Calu3 (cell line): ENCODE measurements at regions not wholly inside any gene's neighbourhood (a gene's known extent, or its start where the extent isn't known, plus 50 kb on each side); places are given as distances from the start of the nearest gene placed in this dataset.

Experiments
- BruUV-seq: library from RNA; stranded (reverse); fragments of 400-500 nt; replicated peaks from 2 replicates; lab custom pipeline; 2021; lab: Mats Ljungman, UMichigan
- CTCF ChIA-PET: fragments of 300-600 bp; sonication (Branson Sonifier 250); formaldehyde crosslinking; loops from one replicate; lab custom pipeline; 2022; ENCODE audit warnings: antibody characterized with exemption; lab: Charles Lee
- DNase-seq: peaks from one replicate; pipeline ENCODE4 v3.0.0; 2022
- H3K27ac Mint-ChIP-seq: one replicate; pipeline ENCODE4 v1.8.0; 2022; ENCODE audit warnings: mixed read lengths; ENCODE audit not compliant: unreplicated experiment
- H3K27me3 Mint-ChIP-seq: one replicate; pipeline ENCODE4 v1.8.0; 2022; ENCODE audit warnings: mixed read lengths; ENCODE audit not compliant: unreplicated experiment
- H3K36me3 Mint-ChIP-seq: one replicate; pipeline ENCODE4 v1.8.0; 2022; ENCODE audit warnings: mild to moderate bottlenecking, moderate library complexity, mixed read lengths; ENCODE audit not compliant: insufficient read depth, unreplicated experiment
- H3K4me1 Mint-ChIP-seq: one replicate; pipeline ENCODE4 v1.8.0; 2022; ENCODE audit warnings: mild to moderate bottlenecking, low read depth, mixed read lengths; ENCODE audit not compliant: unreplicated experiment
- H3K4me3 Mint-ChIP-seq: one replicate; pipeline ENCODE4 v1.8.0; 2022; ENCODE audit warnings: mild to moderate bottlenecking, low read depth, moderate library complexity, mixed read lengths; ENCODE audit not compliant: unreplicated experiment
- H3K9me3 Mint-ChIP-seq: one replicate; pipeline ENCODE4 v1.8.0; 2022; ENCODE audit warnings: low read depth, mixed read lengths; ENCODE audit not compliant: unreplicated experiment
- intact Hi-C: fragments of 100-400 bp; cut with micrococcal nuclease; formaldehyde crosslinking; loops from one replicate; pipeline ENCODE4 v1.10.0; 2022; ENCODE audit not compliant: unreplicated experiment
- TF ChIP-seq, protein P1 (sequence below): fragments of 200-600 bp; IDR thresholded peaks from one replicate; pipeline ENCODE4 v1.8.0; 2022; ENCODE audit warnings: antibody characterized with exemption; ENCODE audit not compliant: unreplicated experiment

DNA sequence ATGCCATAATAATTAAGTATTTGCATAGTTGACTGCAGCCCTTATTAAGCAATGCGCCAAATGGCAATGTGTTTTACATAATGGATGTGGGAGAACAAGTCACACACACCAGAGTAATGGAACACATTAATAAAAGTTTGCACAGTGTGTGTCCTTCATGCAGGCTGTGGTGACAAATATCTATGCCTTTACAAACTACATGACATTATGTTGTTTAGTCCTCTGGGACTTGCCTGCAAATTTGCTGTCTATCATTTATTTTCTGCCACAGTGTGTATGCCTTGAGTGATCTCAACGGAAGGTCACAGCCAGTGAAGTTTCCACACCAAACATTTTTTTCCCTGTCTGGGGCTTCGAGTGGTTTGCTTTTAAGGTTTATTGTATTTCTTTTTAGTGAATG, 175.2 kb upstream of the TMEFF2 start:
- no peak for DNase-seq
- no peaks in the 10 kb centered on the region for H3K4me1 Mint-ChIP-seq
- intact Hi-C loops = no loop called here
- BruUV-seq = no TSS peak
- H3K27ac Mint-ChIP-seq = no peak overlapping the region
- no peaks in the 10 kb centered on the region for H3K36me3 Mint-ChIP-seq
- no peak overlapping the region for H3K4me3 Mint-ChIP-seq
- CTCF ChIA-PET = no interaction called here
- TF ChIP-seq, protein P1, sequence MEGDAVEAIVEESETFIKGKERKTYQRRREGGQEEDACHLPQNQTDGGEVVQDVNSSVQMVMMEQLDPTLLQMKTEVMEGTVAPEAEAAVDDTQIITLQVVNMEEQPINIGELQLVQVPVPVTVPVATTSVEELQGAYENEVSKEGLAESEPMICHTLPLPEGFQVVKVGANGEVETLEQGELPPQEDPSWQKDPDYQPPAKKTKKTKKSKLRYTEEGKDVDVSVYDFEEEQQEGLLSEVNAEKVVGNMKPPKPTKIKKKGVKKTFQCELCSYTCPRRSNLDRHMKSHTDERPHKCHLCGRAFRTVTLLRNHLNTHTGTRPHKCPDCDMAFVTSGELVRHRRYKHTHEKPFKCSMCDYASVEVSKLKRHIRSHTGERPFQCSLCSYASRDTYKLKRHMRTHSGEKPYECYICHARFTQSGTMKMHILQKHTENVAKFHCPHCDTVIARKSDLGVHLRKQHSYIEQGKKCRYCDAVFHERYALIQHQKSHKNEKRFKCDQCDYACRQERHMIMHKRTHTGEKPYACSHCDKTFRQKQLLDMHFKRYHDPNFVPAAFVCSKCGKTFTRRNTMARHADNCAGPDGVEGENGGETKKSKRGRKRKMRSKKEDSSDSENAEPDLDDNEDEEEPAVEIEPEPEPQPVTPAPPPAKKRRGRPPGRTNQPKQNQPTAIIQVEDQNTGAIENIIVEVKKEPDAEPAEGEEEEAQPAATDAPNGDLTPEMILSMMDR = no peak
- H3K9me3 Mint-ChIP-seq = no peaks in the 10 kb centered on the region
- H3K27me3 Mint-ChIP-seq = no peaks in the 10 kb centered on the region

DNA sequence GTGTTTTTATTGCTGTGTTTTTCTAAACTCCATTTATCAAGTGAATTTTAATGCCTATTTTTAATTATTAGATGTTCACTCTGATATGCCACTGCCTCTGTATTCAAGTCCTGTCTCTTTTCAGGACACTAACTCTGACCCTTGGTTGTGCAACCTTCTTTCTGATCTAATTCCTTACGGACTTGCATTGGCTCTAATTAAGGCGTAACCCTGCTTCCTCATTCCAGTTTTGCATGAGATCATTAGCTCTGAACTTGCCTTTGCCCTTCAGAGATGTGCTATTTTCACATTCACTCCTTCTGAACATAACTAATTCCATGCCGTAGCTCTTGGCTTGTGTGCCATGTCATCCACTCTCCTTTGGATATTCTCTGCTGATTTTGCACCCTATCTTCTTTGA, 162.5 kb upstream of the TMEFF2 start:
- H3K36me3 Mint-ChIP-seq = no peaks in the 10 kb centered on the region
- CTCF ChIA-PET = no interaction called here
- BruUV-seq = no TSS peak
- H3K27ac Mint-ChIP-seq = no peak overlapping the region
- peaks cover 4% of the 10 kb centered on the region for H3K9me3 Mint-ChIP-seq
- intact Hi-C loops = no loop called here
- peaks cover 18% of the 10 kb centered on the region for H3K4me1 Mint-ChIP-seq
- no peak for DNase-seq
- no peaks in the 10 kb centered on the region for H3K27me3 Mint-ChIP-seq
- TF ChIP-seq, protein P1 = no peak
- H3K4me3 Mint-ChIP-seq = no peak overlapping the region

DNA sequence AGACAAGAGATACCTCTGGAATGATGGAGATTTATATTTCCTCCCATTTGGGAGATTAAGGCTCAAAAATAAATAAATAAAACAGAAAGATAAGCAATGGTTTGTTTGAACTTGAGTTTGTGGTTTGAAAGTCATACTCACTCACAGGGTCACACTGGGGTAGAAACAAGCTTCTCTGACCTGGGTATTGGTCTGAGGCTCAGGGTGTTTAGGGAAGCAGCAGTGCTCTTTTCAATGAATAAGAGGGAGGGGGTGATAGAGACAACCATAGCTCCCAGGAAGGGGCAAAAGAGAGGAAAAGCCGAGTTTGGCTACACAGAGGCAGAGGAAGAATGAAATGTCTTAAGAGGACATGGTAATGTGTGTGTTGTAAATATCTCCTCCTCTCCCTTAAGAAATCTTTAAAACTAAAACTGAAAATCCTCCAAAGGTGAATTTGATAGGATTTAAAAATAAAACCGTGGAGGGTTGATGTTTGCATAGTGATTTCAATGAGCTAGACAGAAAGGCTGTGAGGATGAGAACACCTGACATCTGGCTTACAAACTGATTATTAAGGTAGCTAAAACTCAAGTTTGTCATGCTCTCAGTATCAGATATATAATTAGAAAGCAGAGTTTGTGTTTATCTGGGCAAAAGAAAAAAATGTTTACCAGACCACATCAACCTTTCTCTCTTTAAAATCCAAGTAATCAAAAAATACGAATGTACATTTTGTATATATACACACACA, 159.9 kb upstream of the TMEFF2 start:
- BruUV-seq = no TSS peak
- TF ChIP-seq, protein P1 = no peak
- no peaks in the 10 kb centered on the region for H3K36me3 Mint-ChIP-seq
- H3K4me3 Mint-ChIP-seq = no peak overlapping the region
- peaks cover 18% of the 10 kb centered on the region for H3K4me1 Mint-ChIP-seq
- CTCF ChIA-PET = no interaction called here
- DNase-seq = no peak
- intact Hi-C loops = loop anchor here (5.0 kb wide), 1 partner anchor 157 kb away; no protein-coding TSS in a partner anchor
- no peaks in the 10 kb centered on the region for H3K27me3 Mint-ChIP-seq
- peaks cover 4% of the 10 kb centered on the region for H3K9me3 Mint-ChIP-seq
- no peak overlapping the region for H3K27ac Mint-ChIP-seq

DNA sequence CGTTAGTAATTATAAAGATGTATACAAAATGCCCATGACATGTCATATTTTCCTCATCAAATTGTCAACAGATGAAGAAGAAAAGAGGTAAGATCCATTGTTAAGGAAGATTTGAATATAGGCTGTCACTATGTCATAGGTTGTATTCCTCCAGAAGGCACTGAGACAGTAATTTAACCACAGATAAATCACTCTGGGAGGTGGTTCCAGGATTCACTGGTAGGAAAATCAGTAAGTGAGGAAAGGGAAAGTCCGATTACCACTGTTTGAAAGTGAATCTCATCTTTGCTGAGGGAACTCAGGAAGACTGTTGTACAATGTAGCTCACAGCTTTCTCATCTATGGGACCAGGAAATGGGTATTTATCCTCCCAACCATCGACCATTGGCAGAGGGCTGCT, 152.8 kb upstream of the TMEFF2 start:
- Mint-ChIP-seq H3K9me3 (peaks cover 6% of the 10 kb centered on the region), H3K27ac (no peak overlapping the region), H3K27me3 (no peaks in the 10 kb centered on the region), H3K4me1 (no peaks in the 10 kb centered on the region), H3K4me3 (no peak overlapping the region), H3K36me3 (no peaks in the 10 kb centered on the region)
- TF ChIP-seq, protein P1 = no peak
- no peak for DNase-seq
- BruUV-seq = no TSS peak
- intact Hi-C loops = no loop called here
- CTCF ChIA-PET = no interaction called here
